HepG2 (cell line): ENCODE measurements at regions not wholly inside any gene's neighbourhood (a gene's known extent, or its start where the extent isn't known, plus 50 kb on each side); places are given as distances from the start of the nearest gene placed in this dataset.

Experiments used
- ATAC-seq: fragments of 200-7000 bp; cut with Tn5 transposase; 3 replicates; pipeline ENCODE4 v1.9.1; 2020; ENCODE audit warnings: mild to moderate bottlenecking, moderate library complexity
- BruUV-seq: library from RNA; stranded (reverse); fragments of 400-500 nt; replicated peaks from 2 replicates; lab custom pipeline; 2021; lab: Mats Ljungman, UMichigan
- CTCF ChIA-PET: fragments of 300-600 bp; formaldehyde crosslinking; extraction: SDS; loops from one replicate; lab custom pipeline; 2021; ENCODE audit warnings: low total read pairs, inconsistent platforms, low intra/inter-chr PET ratio; lab: Yijun Ruan, JAX
- POLR2A ChIA-PET: fragments of 350-600 bp; sonication (Branson Sonifier 250); formaldehyde crosslinking; loops from one replicate; lab custom pipeline; 2020; ENCODE audit warnings: antibody characterized with exemption, inconsistent platforms; lab: Yijun Ruan, JAX
- DNase-seq: peaks from one replicate; pipeline ENCODE4 v3.0.0-alpha.2; 2015; ENCODE audit warnings: low spot score
- FAIRE-seq: peaks from 3 replicates; lab custom pipeline; 2011; peaks lifted over from hg19 to GRCh38; lab: Jason Lieb, UNC
- H2AFZ ChIP-seq: one replicate; pipeline ENCODE4 v1.6.1; 2011; ENCODE audit warnings: low read length, inconsistent platforms
- H3K27ac ChIP-seq: fragments of 300-600 bp; 3 replicates; pipeline ENCODE4 v1.8.0; 2011; ENCODE audit warnings: mixed run types, mild to moderate bottlenecking, mixed read lengths, low read length, inconsistent platforms; ENCODE audit not compliant: insufficient read depth; ENCODE audit errors: extremely low read length
- H3K27me3 ChIP-seq, 2 experiments: fragments of 200-600 bp in 1 of 2; 2 replicates in 1 of 2; 3 replicates in 1 of 2; pipeline versions ENCODE4 v1.6.0 to v1.8.0; 2011; ENCODE audit warnings: low read length in 2 of 2, mild to moderate bottlenecking in 2 of 2, moderate library complexity in 2 of 2, inconsistent platforms in 1 of 2; ENCODE audit not compliant: insufficient read depth in 2 of 2, control insufficient read depth in 1 of 2
- H3K36me3 ChIP-seq, 2 experiments: fragments of 200-600 bp in 1 of 2; replicated peaks in 1 of 2; 2 replicates in 1 of 2; 3 replicates in 1 of 2; pipeline versions ENCODE4 v1.5.1 to v1.8.0; 2011; ENCODE audit warnings: low read length in 2 of 2, inconsistent platforms in 1 of 2; ENCODE audit not compliant: insufficient read depth in 2 of 2, control insufficient read depth in 1 of 2
- H3K4me1 ChIP-seq: 2 replicates; pipeline ENCODE4 v1.5.1; 2012; ENCODE audit warnings: low read length, inconsistent platforms; ENCODE audit not compliant: insufficient read depth
- H3K4me2 ChIP-seq: 2 replicates; pipeline ENCODE4 v1.6.0; 2011; ENCODE audit warnings: low read depth, low read length, inconsistent platforms
- H3K4me3 ChIP-seq, 3 experiments: fragments of 200-600 bp in 1 of 3; sonication (generic), shearing (Covaris generic) in 1 of 3; replicated peaks in 1 of 3; 2 replicates each; pipeline ENCODE4 v1.5.1; 2011 to 2016; ENCODE audit warnings: low read length in 3 of 3, inconsistent platforms in 2 of 3, low read depth in 2 of 3, mild to moderate bottlenecking in 2 of 3, control low read depth in 1 of 3, mixed read lengths in 1 of 3; ENCODE audit not compliant: insufficient read depth in 1 of 3
- H3K79me2 ChIP-seq: one replicate; pipeline ENCODE4 v1.6.1; 2011; ENCODE audit warnings: low read length, inconsistent platforms; ENCODE audit not compliant: insufficient read depth
- H3K9ac ChIP-seq: 2 replicates; pipeline ENCODE4 v1.6.0; 2011; ENCODE audit warnings: mild to moderate bottlenecking, low read depth, low read length, inconsistent platforms; ENCODE audit not compliant: insufficient read depth
- H3K9me3 ChIP-seq: 2 replicates; pipeline ENCODE4 v1.5.1; 2012; ENCODE audit warnings: mild to moderate bottlenecking, low read length
- H4K20me1 ChIP-seq: 2 replicates; pipeline ENCODE4 v1.6.0; 2011; ENCODE audit warnings: inconsistent platforms, mild to moderate bottlenecking, low read length, moderate library complexity; ENCODE audit not compliant: insufficient read depth
- ESRRA ChIP-seq: sonication (generic); formaldehyde crosslinking; IDR thresholded peaks from 2 replicates; pipeline ENCODE4 v1.5.1; 2020; ENCODE audit warnings: mild to moderate bottlenecking, low read depth, missing genetic modification reagents
- GATAD1 ChIP-seq: IDR thresholded peaks from 2 replicates; pipeline ENCODE4 v1.6.1; 2016; ENCODE audit warnings: missing genetic modification reagents, missing compliant biosample characterization
- ZNF317 ChIP-seq: sonication (generic); formaldehyde crosslinking; IDR thresholded peaks from 2 replicates; pipeline ENCODE4 v1.5.0; 2020; ENCODE audit warnings: mild to moderate bottlenecking, missing genetic modification reagents
- ZNF83 ChIP-seq: sonication (generic); formaldehyde crosslinking; IDR thresholded peaks from 2 replicates; pipeline ENCODE4 v1.4.0; 2020; ENCODE audit warnings: missing genetic modification reagents, mild to moderate bottlenecking, borderline replicate concordance
- WGBS: methylation state at CpG from one replicate; pipeline ENCODE4 v1.1.6; 2017; ENCODE audit warnings: low lambda C conversion rate; 5-methylcytosine and 5-hydroxymethylcytosine counted together
- in situ Hi-C: cut with HindIII; loops from 2 replicates; pipeline ENCODE4 v1.10.0; 2017; ENCODE audit warnings: low pct_unique_long_range_greater_than_20kb; ENCODE audit not compliant: extremely low pct_ligation_motif_present
- intact Hi-C: fragments of 100-400 bp; cut with micrococcal nuclease; formaldehyde crosslinking; loops from one replicate; pipeline ENCODE4 v1.10.0; 2022; ENCODE audit not compliant: unreplicated experiment
- TF ChIP-seq, protein P1 (sequence below): sonication (generic); formaldehyde crosslinking; IDR thresholded peaks from 2 replicates; pipeline ENCODE4 v1.8.1; 2023; ENCODE audit warnings: mild to moderate bottlenecking, moderate library complexity, missing genetic modification reagents
- TF ChIP-seq, protein P2 (sequence below): sonication (generic); formaldehyde crosslinking; IDR thresholded peaks from 2 replicates; pipeline ENCODE4 v1.4.0; 2020; ENCODE audit warnings: mild to moderate bottlenecking, missing genetic modification reagents
- TF ChIP-seq, protein P3 (sequence below): sonication (generic); formaldehyde crosslinking; IDR thresholded peaks from 2 replicates; pipeline ENCODE4 v1.5.0; 2020; ENCODE audit warnings: mild to moderate bottlenecking, missing genetic modification reagents, borderline replicate concordance
- TF ChIP-seq, protein P4 (sequence below): sonication (generic); formaldehyde crosslinking; IDR thresholded peaks from 2 replicates; pipeline ENCODE4 v1.4.0; 2020; ENCODE audit warnings: missing genetic modification reagents, mild to moderate bottlenecking, borderline replicate concordance
- TF ChIP-seq, protein P5 (sequence below): sonication (generic); formaldehyde crosslinking; IDR thresholded peaks from 2 replicates; pipeline ENCODE4 v1.4.0; 2020; ENCODE audit warnings: missing genetic modification reagents
- TF ChIP-seq, protein P6 (sequence below): sonication (generic); formaldehyde crosslinking; IDR thresholded peaks from 2 replicates; pipeline ENCODE4 v1.5.0; 2020; ENCODE audit warnings: mild to moderate bottlenecking, missing genetic modification reagents

DNA sequence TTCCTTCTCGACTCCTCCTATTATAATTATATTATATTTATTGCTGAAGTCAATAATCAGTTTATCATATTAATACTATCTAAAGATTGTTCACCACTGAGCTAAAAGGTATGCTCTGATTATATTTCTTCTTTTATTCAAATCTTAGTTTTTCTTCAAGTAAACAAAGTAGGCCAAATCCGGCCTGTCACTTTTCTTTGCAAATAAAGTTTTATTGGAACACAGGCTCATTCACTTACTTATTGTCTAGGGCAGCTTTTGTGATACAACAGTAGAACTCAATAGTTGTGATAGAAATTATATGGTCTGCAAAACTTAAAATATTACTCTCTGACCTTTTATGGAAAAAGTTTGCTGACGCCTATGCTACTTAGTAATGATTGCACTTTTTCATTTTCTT, 92.4 kb upstream of the DNAJC19 start:
- FAIRE-seq = no peak
- Histone ChIP-seq H3K36me3 (no peaks in the 10 kb centered on the region), H3K9me3 (no peaks in the 10 kb centered on the region)
- POLR2A ChIA-PET = no interaction called here
- no peak for ATAC-seq
- TF ChIP-seq, protein P1, sequence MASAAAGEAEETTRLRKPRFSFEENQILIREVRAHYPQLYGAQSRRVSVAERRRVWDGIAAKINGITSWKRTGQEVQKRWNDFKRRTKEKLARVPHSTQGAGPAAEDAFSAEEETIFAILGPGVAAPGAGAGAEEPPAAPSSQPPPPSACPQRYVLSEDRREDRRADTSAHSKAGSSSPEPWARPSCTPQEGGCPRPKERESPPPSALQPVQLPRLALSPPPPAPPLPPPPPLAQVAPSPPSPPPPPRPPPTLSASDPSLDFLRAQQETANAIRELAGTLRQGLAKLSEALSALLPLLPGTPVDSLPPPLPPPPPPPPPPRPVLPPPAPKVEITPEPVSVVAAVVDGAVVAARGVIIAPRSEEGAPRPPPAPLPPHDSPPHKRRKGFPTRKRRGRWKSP (CRISPR knock-in tag) = no peak
- TF ChIP-seq, protein P2, sequence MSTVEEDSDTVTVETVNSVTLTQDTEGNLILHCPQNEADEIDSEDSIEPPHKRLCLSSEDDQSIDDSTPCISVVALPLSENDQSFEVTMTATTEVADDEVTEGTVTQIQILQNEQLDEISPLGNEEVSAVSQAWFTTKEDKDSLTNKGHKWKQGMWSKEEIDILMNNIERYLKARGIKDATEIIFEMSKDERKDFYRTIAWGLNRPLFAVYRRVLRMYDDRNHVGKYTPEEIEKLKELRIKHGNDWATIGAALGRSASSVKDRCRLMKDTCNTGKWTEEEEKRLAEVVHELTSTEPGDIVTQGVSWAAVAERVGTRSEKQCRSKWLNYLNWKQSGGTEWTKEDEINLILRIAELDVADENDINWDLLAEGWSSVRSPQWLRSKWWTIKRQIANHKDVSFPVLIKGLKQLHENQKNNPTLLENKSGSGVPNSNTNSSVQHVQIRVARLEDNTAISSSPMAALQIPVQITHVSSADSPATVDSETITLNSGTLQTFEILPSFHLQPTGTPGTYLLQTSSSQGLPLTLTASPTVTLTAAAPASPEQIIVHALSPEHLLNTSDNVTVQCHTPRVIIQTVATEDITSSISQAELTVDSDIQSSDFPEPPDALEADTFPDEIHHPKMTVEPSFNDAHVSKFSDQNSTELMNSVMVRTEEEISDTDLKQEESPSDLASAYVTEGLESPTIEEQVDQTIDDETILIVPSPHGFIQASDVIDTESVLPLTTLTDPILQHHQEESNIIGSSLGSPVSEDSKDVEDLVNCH (CRISPR knock-in tag) = no peak
- TF ChIP-seq GATAD1 (CRISPR knock-in tag) (no peak), ESRRA (CRISPR knock-in tag) (no peak), ZNF317 (no peak), ZNF83 (CRISPR knock-in tag) (no peak)
- TF ChIP-seq, protein P3, sequence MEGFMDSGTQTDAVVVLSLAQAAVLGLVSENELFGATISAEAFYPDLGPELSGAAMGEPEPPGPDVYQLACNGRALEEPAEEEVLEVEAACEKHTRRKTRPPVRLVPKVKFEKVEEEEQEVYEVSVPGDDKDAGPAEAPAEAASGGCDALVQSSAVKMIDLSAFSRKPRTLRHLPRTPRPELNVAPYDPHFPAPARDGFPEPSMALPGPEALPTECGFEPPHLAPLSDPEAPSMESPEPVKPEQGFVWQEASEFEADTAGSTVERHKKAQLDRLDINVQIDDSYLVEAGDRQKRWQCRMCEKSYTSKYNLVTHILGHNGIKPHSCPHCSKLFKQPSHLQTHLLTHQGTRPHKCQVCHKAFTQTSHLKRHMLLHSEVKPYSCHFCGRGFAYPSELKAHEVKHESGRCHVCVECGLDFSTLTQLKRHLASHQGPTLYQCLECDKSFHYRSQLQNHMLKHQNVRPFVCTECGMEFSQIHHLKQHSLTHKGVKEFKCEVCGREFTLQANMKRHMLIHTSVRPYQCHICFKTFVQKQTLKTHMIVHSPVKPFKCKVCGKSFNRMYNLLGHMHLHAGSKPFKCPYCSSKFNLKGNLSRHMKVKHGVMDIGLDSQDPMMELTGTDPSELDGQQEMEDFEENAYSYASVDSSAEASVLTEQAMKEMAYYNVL (CRISPR knock-in tag) = no peak
- TF ChIP-seq, protein P4, sequence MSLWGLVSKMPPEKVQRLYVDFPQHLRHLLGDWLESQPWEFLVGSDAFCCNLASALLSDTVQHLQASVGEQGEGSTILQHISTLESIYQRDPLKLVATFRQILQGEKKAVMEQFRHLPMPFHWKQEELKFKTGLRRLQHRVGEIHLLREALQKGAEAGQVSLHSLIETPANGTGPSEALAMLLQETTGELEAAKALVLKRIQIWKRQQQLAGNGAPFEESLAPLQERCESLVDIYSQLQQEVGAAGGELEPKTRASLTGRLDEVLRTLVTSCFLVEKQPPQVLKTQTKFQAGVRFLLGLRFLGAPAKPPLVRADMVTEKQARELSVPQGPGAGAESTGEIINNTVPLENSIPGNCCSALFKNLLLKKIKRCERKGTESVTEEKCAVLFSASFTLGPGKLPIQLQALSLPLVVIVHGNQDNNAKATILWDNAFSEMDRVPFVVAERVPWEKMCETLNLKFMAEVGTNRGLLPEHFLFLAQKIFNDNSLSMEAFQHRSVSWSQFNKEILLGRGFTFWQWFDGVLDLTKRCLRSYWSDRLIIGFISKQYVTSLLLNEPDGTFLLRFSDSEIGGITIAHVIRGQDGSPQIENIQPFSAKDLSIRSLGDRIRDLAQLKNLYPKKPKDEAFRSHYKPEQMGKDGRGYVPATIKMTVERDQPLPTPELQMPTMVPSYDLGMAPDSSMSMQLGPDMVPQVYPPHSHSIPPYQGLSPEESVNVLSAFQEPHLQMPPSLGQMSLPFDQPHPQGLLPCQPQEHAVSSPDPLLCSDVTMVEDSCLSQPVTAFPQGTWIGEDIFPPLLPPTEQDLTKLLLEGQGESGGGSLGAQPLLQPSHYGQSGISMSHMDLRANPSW (CRISPR knock-in tag) = no peak
- TF ChIP-seq, protein P5, sequence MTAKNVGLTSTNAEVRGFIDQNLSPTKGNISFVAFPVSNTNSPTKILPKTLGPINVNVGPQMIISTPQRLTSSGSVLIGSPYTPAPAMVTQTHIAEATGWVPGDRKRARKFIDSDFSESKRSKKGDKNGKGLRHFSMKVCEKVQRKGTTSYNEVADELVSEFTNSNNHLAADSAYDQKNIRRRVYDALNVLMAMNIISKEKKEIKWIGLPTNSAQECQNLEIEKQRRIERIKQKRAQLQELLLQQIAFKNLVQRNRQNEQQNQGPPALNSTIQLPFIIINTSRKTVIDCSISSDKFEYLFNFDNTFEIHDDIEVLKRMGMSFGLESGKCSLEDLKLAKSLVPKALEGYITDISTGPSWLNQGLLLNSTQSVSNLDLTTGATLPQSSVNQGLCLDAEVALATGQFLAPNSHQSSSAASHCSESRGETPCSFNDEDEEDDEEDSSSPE (CRISPR knock-in tag) = no peak
- TF ChIP-seq, protein P6, sequence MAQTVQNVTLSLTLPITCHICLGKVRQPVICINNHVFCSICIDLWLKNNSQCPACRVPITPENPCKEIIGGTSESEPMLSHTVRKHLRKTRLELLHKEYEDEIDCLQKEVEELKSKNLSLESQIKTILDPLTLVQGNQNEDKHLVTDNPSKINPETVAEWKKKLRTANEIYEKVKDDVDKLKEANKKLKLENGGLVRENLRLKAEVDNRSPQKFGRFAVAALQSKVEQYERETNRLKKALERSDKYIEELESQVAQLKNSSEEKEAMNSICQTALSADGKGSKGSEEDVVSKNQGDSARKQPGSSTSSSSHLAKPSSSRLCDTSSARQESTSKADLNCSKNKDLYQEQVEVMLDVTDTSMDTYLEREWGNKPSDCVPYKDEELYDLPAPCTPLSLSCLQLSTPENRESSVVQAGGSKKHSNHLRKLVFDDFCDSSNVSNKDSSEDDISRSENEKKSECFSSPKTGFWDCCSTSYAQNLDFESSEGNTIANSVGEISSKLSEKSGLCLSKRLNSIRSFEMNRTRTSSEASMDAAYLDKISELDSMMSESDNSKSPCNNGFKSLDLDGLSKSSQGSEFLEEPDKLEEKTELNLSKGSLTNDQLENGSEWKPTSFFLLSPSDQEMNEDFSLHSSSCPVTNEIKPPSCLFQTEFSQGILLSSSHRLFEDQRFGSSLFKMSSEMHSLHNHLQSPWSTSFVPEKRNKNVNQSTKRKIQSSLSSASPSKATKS (CRISPR knock-in tag) = no peak
- TF ChIP-seq, all 625 proteins: peak for 0
- 14% methylated on average over 3 of the region's 3 CpGs for WGBS
- peaks cover 12% of the 10 kb centered on the region; the same call in 1 of the 2 replicates for H3K4me1 ChIP-seq
- DNase-seq = no peak
- no peaks in the 10 kb centered on the region for H3K79me2 ChIP-seq
- CTCF ChIA-PET = no interaction called here
- H2AFZ ChIP-seq = no peak overlapping the region
- no peak overlapping the region for H3K9ac ChIP-seq
- no peak overlapping the region for H3K27ac ChIP-seq
- no peak overlapping the region for H3K4me3 ChIP-seq
- in situ Hi-C loops = no loop called here
- BruUV-seq = no TSS peak
- H3K4me2 ChIP-seq = no peak overlapping the region
- intact Hi-C loops = no loop called here
- no peaks in the 10 kb centered on the region for H3K27me3 ChIP-seq
- H4K20me1 ChIP-seq = no peaks in the 10 kb centered on the region
